ENCODE measurements at regions not wholly inside any gene's neighbourhood (a gene's known extent, or its start where the extent isn't known, plus 50 kb on each side); places are given as distances from the start of the nearest gene placed in this dataset.
A peak's percentile ranks its signal among the peaks of the same experiment; 100 is the strongest.

GRCh38 chr4:157882901-157883300 lies 289.9 kb downstream of the GASK1B start:
- no peak for DNase-seq (ENCODE audit: low read depth in 2 of 2)

GRCh38 chr4:157880761-157881160 lies 292.1 kb downstream of the GASK1B start:
- DNase-seq (ENCODE audit: low read depth in 2 of 2): no peak

GRCh38 chr4:157854819-157855218 lies 318.0 kb downstream of the GASK1B start:
- DNase-seq (ENCODE audit: low read depth in 2 of 2): no peak

GRCh38 chr4:157840648-157841047 lies 332.2 kb downstream of the GASK1B start:
- DNase-seq (ENCODE audit: low read depth in 2 of 2): no peak

- no peak for DNase-seq (ENCODE audit: low read depth in 2 of 2)
Measured at GRCh38 chr4:157840034-157840433, 332.8 kb downstream of the GASK1B start.

GRCh38 chr4:157838366-157838765 lies 334.5 kb downstream of the GASK1B start:
- DNase-seq (ENCODE audit: low read depth in 2 of 2): no peak

- DNase-seq (ENCODE audit: low read depth in 2 of 2): no peak
Measured at GRCh38 chr4:157837071-157837703, 335.6 kb downstream of the GASK1B start.

GRCh38 chr4:157832596-157832995 lies 340.2 kb downstream of the GASK1B start:
- no peak for DNase-seq (ENCODE audit: low read depth in 2 of 2)

- DNase-seq (ENCODE audit: low read depth in 2 of 2): no peak
Measured at GRCh38 chr4:157824021-157824420, 348.8 kb downstream of the GASK1B start.

- no peak for DNase-seq (ENCODE audit: low read depth in 2 of 2)
Measured at GRCh38 chr4:157821814-157822213, 351.0 kb downstream of the GASK1B start.

- no peak for DNase-seq (ENCODE audit: low read depth in 2 of 2)
Measured at GRCh38 chr4:157819693-157820464, 352.9 kb downstream of the GASK1B start.

GRCh38 chr4:157818946-157819692 lies 353.7 kb downstream of the GASK1B start:
- no peak for DNase-seq (ENCODE audit: low read depth in 2 of 2)

- DNase-seq (ENCODE audit: low read depth in 2 of 2): no peak
Measured at GRCh38 chr4:157810137-157810774, 362.6 kb downstream of the GASK1B start.

- no peak for DNase-seq (ENCODE audit: low read depth in 2 of 2)
Measured at GRCh38 chr4:157808796-157809383, 363.9 kb downstream of the GASK1B start.

- DNase-seq (ENCODE audit: low read depth in 2 of 2): no peak
Measured at GRCh38 chr4:157806184-157806583, 366.6 kb downstream of the GASK1B start.

GRCh38 chr4:157804986-157805385 lies 367.8 kb downstream of the GASK1B start:
- DNase-seq (ENCODE audit: low read depth in 2 of 2): no peak

- no peak for DNase-seq (ENCODE audit: low read depth in 2 of 2)
Measured at GRCh38 chr4:157803845-157804521, 368.8 kb downstream of the GASK1B start.

GRCh38 chr4:157803421-157803820 lies 369.4 kb downstream of the GASK1B start:
- no peak for DNase-seq (ENCODE audit: low read depth in 2 of 2)

GRCh38 chr4:157795495-157795894 lies 377.3 kb downstream of the GASK1B start:
- no peak for DNase-seq (ENCODE audit: low read depth in 2 of 2)

- DNase-seq (ENCODE audit: low read depth in 2 of 2): peak; percentile 10 to 18
Measured at GRCh38 chr4:157792716-157793115, 380.1 kb downstream of the GASK1B start.

GRCh38 chr4:157791236-157791635 lies 381.6 kb downstream of the GASK1B start:
- DNase-seq (ENCODE audit: low read depth in 2 of 2): no peak
